ENCODE measurements at regions not wholly inside any gene's neighbourhood (a gene's known extent, or its start where the extent isn't known, plus 50 kb on each side); places are given as distances from the start of the nearest gene placed in this dataset.
A peak's percentile ranks its signal among the peaks of the same experiment; 100 is the strongest.

DNA sequence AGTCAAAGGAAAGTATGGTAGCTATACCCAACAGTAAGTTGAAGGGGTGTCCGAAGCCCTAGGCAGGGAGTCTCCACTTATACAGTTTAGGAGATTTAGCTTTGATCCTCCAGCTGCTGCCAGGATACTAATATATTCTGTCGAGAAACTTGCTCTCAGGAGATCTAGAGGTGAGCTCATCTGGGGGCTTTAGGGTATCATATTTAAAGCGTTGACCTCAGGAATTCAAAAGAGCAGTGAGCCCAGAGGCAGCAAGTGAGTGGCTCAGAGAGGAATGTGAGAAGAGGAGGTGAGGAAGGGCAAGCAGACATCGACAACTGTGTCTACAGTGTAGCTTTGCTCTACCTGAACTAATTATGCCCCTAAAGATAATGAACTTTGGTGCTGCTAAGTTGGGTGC is 245.1 kb upstream of the LRTM1 start:
- no peak for DNase-seq

DNA sequence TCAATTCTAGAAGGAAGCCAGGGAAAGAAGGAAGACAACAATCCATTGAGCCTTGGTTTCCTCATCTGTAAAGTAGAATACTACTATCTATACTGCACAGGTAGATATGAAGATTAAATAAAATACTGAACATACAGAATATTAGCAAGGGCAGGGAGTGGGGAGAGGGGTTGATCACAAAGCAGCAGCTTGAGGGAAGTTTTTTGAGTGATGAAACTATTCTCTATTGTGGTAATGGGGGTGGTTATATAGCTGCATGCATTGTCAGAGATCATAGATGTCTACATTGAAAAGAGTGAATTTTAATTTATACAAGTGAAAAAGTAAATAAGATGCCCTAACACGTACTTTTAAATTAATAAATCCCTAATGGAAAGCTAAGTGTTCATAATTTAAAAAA is 242.6 kb upstream of the LRTM1 start:
- DNase-seq = no peak

DNA sequence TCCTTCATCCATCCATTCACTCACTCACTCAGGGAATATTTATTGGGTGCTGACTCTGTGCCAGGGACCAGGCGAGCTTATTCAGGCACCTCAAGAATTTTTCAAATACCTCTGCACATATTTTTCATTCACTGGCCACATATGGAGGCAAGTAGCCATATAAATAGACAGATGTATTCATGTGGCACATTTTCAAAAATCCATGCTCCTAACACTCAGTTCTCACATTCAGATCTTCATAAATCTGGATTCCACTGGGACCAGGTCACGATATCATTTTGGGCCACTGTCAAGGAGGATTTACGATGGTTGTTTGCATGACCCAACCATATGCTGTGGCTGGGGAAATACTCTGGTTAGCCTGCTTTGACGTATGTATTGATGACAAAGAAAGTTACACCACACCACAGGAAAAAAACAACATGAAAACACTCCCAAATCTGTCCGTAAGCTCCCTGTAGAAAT is 241.8 kb upstream of the LRTM1 start:
- DNase-seq = peak; percentile 33

DNA sequence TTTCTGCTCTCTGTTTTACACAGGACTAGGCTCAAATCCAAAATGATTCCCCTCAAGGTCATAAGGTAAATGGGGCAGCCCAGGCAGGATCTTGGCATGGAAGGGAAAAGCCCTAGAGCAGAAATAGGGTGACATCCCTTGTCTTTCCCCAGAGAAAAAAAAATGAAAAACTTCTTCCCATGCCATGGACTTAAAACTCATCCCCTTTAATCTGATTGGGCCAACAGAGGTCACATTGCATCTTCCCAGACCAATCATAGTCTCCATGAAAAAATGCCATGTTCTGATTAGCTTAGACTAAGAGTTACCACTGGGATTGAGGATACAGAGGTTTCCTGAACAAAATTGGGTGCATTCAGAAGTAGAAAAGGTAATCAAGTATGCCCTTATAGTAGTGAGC is 241.3 kb upstream of the LRTM1 start:
- no peak for DNase-seq

DNA sequence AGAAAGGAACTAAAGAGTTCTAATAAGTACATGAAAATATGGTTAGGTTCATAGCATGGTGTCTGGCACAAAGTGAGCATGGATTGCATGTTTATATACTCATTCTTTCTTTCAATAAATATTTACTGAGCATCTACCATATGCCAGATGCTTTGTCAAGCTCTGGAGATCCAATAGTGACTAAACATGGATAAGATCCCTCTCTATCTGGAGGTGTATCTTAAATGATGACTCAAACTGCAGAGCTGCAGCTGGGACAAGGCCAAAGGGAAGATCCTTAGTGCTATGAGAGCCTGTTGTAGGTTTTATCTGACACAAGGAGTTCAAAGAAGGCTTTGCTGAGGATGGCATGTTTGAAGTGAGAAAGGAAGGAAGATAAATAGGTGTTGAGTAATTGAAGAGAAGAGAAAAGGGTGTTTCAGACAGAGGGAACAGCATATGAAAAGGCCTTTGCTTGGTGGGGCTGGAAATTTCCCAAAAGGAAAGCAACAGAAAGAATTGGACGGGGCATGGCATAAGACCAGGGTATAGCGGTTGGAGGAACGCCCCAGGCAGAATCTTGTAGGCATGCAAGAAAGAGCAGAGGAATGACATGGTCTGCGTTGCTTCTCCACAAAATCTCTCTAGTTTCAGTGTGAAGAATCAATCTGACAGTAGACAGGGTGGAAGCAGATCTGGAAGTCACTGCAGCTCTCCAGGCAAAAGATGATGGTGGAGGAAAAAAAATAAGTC is 239.9 kb upstream of the LRTM1 start:
- DNase-seq = no peak

DNA sequence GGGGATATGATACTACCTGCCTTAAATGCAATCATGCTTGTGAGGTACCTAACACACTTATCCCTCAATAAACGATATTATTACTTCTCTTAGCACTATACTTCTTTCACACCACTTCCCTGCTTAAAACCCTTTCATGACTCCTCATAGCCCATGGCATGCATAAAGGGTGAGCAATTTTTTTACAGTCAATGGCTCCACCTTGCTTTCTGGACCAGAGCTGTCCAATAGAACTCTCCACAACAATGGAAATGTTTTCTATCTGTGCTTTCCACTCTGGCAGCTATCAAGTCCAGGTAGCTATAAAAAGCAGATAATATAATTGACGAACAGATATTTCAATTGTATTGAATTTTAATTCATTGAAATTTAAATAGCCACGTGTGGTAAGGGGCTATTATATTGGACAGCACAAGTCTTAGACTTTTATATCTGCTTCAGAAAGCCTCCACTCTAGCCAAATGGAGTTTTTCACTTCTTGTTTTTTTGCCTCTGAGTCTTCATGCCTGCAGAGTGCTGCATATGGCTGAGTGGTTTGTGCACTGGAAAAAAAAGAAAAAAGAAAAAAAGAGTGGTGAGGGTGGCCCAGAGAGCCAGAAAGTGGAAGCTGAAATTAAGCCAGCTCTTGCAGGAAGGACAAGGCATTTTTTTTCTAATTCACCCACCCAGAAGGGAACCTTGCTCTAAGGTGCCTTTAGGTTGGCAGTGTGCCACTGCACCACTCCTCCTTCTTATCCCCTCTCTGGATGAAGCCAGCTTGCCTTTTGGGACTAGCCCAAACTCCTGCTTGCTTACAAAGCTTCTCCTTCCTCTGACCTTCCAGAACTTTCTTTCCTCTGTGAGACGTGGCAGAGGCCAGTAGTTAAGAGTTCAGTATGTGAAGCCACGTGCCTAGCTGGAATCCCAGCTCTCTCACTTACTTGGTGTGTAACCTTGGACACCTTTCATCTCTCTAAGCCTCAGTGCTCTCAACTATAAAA is 239.0 kb upstream of the LRTM1 start:
- DNase-seq = no peak

- DNase-seq = no peak
Observed at GRCh38 chr3:55165704-55166405, 238.0 kb upstream of the LRTM1 start.

GRCh38 chr3:55165278-55165677 is 237.4 kb upstream of the LRTM1 start:
- no peak for DNase-seq

DNA sequence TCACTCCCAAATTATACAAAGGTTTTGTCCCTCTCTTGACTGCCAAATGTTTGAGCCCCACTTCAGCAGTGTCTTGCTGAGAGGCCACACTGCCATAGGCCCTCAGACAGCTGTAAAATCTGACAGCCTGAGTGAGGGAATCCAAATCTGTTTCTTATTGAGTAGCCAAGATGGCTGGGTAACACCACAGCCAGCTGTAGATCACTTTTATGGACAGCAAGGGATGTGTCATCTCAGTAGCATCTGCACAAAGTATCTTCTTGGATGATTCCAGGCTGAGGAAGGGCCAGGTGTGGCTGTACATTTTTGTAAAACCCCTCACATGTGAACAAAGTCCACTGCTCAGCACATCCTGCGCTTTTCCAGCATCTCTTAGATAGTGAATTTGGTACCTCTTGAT is 237.0 kb upstream of the LRTM1 start:
- no peak for DNase-seq

GRCh38 chr3:55164191-55164590 is 236.3 kb upstream of the LRTM1 start:
- no peak for DNase-seq

DNA sequence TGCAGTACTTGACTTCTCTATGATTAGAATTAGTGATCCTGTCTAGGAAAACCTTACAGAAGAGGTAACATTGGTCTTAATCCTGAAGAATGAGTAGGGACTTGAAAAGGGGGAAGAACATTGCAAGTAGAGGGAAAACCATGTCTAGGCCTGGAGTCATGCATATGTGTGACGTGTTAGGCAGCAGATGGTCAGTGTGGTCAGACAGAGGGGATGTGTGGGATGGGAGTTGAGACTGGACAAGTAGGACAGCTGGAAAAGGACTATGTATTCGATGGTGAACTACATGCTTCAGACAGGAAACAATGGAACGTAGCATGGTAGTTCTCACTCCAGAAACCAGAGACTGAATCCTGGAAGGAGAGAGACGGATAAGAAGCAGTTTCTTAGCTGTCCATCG is 235.6 kb upstream of the LRTM1 start:
- DNase-seq = no peak

DNA sequence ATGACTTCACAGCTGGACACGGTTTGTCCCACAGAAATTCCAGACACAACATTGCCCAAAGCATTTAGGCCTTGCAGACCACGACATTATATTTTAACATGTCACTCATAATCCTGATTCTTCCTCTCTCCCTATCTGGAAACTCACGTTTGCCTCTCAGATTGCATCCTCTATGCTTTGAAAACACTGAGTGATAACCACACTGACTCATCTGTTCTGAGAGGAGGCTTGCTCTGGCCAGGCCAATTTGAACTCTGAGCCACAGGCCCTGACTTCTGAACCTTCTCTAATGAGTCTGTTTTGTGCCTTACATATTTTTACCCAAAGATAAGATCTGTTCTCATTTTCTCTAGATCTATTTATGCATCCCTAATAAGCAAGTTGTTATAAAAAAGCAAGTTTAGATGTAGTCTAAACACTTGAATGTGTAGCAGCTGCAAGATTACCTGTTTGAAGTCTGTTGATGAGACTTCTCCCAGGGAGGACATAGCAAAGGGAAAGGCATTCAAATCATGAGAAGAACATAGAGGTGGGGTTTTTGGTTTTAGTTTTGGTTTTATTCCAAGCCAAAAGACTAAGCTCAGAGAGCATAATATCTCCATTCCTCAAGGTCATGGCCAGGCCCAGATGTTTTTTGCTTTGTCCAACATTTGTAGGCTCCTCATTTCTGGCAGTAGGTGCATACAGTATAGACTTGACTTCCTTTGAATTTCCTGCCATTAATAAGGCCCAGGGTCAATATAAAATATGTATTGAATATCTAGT is 234.4 kb upstream of the LRTM1 start:
- no peak for DNase-seq

- no peak for DNase-seq
Observed at GRCh38 chr3:55161231-55161630, 233.4 kb upstream of the LRTM1 start.

GRCh38 chr3:55160241-55160983 is 232.6 kb upstream of the LRTM1 start:
- DNase-seq = no peak

GRCh38 chr3:55159711-55160110 is 231.9 kb upstream of the LRTM1 start:
- DNase-seq = no peak

DNA sequence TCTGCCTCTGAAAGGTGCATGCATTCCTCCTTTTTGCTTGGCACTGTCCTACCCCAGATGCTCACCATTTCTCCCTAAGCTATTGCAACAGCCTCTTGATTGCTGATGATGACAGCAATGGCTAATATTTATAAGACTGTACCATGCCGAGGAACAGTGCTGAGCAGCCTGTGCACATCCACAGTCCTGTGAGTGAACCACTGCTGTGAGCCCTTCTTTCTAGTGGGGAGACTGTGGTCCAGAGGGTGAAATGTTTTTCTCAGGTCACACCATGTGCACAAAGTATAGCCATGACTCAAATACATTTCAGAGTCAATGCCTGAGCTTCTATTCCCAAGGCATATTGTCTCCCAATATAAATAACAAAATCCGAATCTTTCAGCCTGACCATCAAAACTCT is 231.2 kb upstream of the LRTM1 start:
- no peak for DNase-seq

DNA sequence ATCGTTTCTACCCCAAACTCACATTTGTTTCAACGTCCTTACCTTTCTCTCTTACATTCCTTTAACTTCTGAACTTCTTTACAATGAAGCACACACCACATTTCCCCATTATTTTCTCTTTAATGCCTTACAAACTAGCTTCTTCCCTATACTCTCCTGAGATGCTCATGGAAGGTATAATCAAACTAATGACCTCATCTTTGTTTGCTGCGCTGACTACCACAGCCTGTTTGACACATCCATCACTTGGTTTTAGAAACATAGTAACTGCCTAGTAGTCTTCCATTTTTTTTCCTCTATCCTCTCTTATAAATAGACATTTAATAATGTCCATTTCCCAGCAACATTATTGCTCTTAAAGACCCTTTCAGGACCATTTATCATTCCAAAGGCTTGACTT is 230.5 kb upstream of the LRTM1 start:
- DNase-seq = no peak

DNA sequence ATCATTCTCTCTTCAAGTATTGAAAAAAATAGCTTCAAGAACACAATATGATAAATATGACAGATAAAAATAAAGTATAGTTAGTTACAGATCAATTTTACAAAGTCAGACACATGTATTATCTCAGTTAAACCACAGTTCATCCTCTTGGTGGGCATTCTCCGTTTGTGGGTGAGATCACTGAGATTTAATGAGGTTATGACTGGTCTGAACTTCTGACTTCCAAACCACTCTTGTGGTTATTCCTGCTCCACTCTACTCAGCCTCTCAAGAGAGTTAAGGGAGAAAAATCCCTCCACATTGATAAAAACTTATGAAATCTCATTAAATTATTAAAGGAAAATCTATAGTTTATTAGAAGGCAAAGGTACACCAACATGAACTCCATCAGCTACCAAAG is 229.9 kb upstream of the LRTM1 start:
- DNase-seq = no peak

GRCh38 chr3:55156851-55157650 is 229.2 kb upstream of the LRTM1 start:
- no peak for DNase-seq

GRCh38 chr3:55147856-55148720 is 220.2 kb upstream of the LRTM1 start:
- no peak for DNase-seq
